ENCODE measurements at regions not wholly inside any gene's neighbourhood (a gene's known extent, or its start where the extent isn't known, plus 50 kb on each side); places are given as distances from the start of the nearest gene placed in this dataset.
"Not testable (repeated sequence)": the region's sequence is repeated elsewhere in the genome, so short reads cannot be mapped to it uniquely, and the experiment has no call there.

- H3K4me1 Mint-ChIP-seq: no peaks in the 10 kb centered on the region
- H3K9me3 Mint-ChIP-seq: peaks cover 0 to 11% of the 10 kb centered on the region in 2 donors
- no peaks in the 10 kb centered on the region for H3K27me3 Mint-ChIP-seq
- H3K4me3 Mint-ChIP-seq: no peak overlapping the region
- DNase-seq: no peak
- no peak overlapping the region for H3K27ac Mint-ChIP-seq
- H3K36me3 Mint-ChIP-seq: peaks cover 20 to 36% of the 10 kb centered on the region in 2 donors
- ATAC-seq (replicated peaks): no peak
These were observed 80.8 kb upstream of the METRNL start for GRCh38 chr17:82998637-82999036.

DNA sequence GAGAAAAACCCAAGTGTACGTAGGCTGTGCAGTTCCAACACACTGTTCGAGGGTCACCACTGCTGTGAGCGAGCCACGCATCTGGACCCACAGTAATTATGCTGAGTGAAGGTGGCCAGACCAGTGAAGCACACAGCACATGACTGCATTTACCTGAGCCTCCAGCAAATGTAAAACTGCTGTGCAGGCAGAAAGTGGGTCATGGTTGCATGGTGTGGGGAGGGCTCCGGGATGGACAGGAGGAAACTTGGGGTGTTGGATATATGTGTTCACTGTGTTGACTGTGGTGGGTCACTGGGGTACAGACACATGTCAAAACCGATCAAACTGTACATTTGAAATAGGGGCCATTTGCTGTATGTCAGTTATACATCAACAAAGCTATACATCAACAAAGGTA lies 78.7 kb upstream of the METRNL start:
- H3K4me1 Mint-ChIP-seq: no peaks in the 10 kb centered on the region
- no peak overlapping the region for H3K27ac Mint-ChIP-seq
- no peak for ATAC-seq (replicated peaks)
- peaks cover 9 to 30% of the 10 kb centered on the region in 2 donors for H3K36me3 Mint-ChIP-seq
- H3K9me3 Mint-ChIP-seq: peaks cover 0 to 3% of the 10 kb centered on the region in 2 donors
- no peaks in the 10 kb centered on the region for H3K27me3 Mint-ChIP-seq
- no peak overlapping the region for H3K4me3 Mint-ChIP-seq
- no peak for DNase-seq

- Mint-ChIP-seq H3K4me3 (no peak overlapping the region), H3K36me3 (peaks cover 15 to 38% of the 10 kb centered on the region in 2 donors), H3K27me3 (no peaks in the 10 kb centered on the region)
These were observed 77.1 kb upstream of the METRNL start for GRCh38 chr17:83002118-83002805.

DNA sequence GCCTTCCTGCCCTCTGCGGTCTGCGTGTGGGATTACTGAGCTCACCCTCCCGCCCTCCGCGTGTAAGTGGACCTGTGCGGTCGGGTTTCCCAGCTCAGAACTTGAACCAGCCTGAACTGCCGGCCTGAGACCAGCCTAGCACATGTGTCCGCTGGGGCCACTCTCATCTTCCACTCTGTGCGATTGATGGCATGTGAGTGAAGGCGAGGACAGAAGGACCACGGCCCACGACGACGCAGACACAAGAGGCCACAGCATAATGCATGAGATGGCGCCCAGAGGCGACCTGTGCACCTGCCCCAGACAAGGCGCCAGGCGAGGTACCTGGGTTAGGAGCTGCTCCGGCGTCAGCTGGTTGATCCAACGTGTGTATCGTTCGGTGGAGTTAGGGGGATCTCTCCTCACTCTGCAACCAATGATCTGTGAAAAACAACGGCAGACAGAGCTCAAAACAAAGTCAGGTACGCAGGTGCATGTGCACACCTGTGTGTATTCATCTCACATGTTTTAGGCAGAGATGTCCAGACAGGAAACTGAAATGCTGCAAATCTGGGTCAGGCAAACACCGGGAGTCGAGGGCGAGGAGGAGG lies 74.5 kb upstream of the METRNL start:
- Mint-ChIP-seq H3K27me3 (no peaks in the 10 kb centered on the region), H3K9me3 (no peaks in the 10 kb centered on the region), H3K4me3 (no peak overlapping the region), H3K36me3 (peaks cover 12 to 40% of the 10 kb centered on the region in 2 donors), H3K27ac (no peak overlapping the region), H3K4me1 (no peaks in the 10 kb centered on the region)
- ATAC-seq (replicated peaks): no peak
- no peak for DNase-seq

More at GRCh38 chr17:83002118-83002805, 77.1 kb upstream of the METRNL start:
- H3K27ac Mint-ChIP-seq: no peak overlapping the region
- H3K4me1 Mint-ChIP-seq: no peaks in the 10 kb centered on the region
- DNase-seq: no peak
- no peak for ATAC-seq (replicated peaks)
- H3K9me3 Mint-ChIP-seq: peaks cover 0 to 3% of the 10 kb centered on the region in 2 donors

- no peaks in the 10 kb centered on the region for H3K9me3 Mint-ChIP-seq
- no peak for ATAC-seq (replicated peaks)
These were observed 73.8 kb upstream of the METRNL start for GRCh38 chr17:83005639-83006038.

GRCh38 chr17:83006515-83007455 lies 72.6 kb upstream of the METRNL start:
- no peak overlapping the region for H3K4me3 Mint-ChIP-seq
- H3K27me3 Mint-ChIP-seq: no peaks in the 10 kb centered on the region
- H3K9me3 Mint-ChIP-seq: no peaks in the 10 kb centered on the region
- DNase-seq: no peak
- no peak for ATAC-seq (replicated peaks)
- no peak overlapping the region for H3K27ac Mint-ChIP-seq
- H3K4me1 Mint-ChIP-seq: no peaks in the 10 kb centered on the region
- peaks cover 10 to 30% of the 10 kb centered on the region in 2 donors for H3K36me3 Mint-ChIP-seq

More at GRCh38 chr17:83005639-83006038, 73.8 kb upstream of the METRNL start:
- no peak for DNase-seq
- Mint-ChIP-seq H3K4me3 (no peak overlapping the region), H3K4me1 (no peaks in the 10 kb centered on the region), H3K27me3 (no peaks in the 10 kb centered on the region), H3K27ac (no peak overlapping the region), H3K36me3 (peaks cover 10 to 35% of the 10 kb centered on the region in 2 donors)

DNA sequence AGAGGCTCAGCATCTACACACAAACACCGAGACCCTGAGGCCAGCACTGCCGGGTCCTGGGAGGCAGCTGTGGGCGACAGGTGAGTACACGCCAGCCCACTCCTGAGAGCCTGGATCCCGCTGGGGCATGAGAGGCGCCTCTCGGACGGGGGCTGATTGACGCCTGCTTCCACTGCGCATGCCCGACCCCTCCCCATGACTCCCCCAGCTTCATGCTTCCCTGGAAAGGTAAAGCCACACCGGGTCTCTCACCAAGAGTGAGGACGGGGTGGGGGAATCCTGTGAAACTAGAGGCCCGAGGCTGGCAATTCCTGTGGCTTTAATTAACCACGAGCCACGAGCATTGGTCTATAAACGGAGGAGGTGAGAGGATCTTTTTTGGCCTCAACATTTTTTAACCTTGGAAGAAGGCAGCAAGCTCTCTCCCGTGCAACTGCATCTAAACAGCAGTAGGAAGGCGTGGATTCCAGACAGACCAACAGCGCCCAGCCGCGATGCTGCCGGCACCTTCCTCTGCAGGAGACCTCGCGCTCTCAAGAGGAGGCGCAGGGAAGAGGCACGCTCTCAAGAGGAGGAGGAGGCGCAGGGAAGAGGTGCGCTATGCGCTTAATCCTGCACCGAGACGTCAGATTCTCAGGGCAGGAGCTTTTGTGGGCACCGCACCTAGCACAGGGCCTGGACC lies 71.8 kb upstream of the METRNL start:
- DNase-seq (no peak), ATAC-seq (replicated peaks) (no peak)
- H3K27ac Mint-ChIP-seq: no peak overlapping the region
- no peaks in the 10 kb centered on the region for H3K4me1 Mint-ChIP-seq
- no peaks in the 10 kb centered on the region for H3K9me3 Mint-ChIP-seq
- peaks cover 13 to 36% of the 10 kb centered on the region in 2 donors for H3K36me3 Mint-ChIP-seq
- no peak overlapping the region for H3K4me3 Mint-ChIP-seq
- H3K27me3 Mint-ChIP-seq: no peaks in the 10 kb centered on the region

GRCh38 chr17:83008186-83008510 lies 71.3 kb upstream of the METRNL start:
- H3K4me1 Mint-ChIP-seq: no peaks in the 10 kb centered on the region
- H3K36me3 Mint-ChIP-seq: peaks cover 13 to 38% of the 10 kb centered on the region in 2 donors
- H3K4me3 Mint-ChIP-seq: no peak overlapping the region
- ATAC-seq (replicated peaks) (no peak), DNase-seq (no peak)
- H3K27ac Mint-ChIP-seq: no peak overlapping the region
- H3K9me3 Mint-ChIP-seq: no peaks in the 10 kb centered on the region
- no peaks in the 10 kb centered on the region for H3K27me3 Mint-ChIP-seq

- no peak for DNase-seq
- no peak overlapping the region for H3K4me3 Mint-ChIP-seq
- ATAC-seq (replicated peaks): no peak
- H3K27me3 Mint-ChIP-seq: no peaks in the 10 kb centered on the region
- H3K36me3 Mint-ChIP-seq: peaks cover 13 to 38% of the 10 kb centered on the region in 2 donors
- no peak overlapping the region for H3K27ac Mint-ChIP-seq
- no peaks in the 10 kb centered on the region for H3K4me1 Mint-ChIP-seq
- no peaks in the 10 kb centered on the region for H3K9me3 Mint-ChIP-seq
These were observed 70.9 kb upstream of the METRNL start for GRCh38 chr17:83008526-83008925.

DNA sequence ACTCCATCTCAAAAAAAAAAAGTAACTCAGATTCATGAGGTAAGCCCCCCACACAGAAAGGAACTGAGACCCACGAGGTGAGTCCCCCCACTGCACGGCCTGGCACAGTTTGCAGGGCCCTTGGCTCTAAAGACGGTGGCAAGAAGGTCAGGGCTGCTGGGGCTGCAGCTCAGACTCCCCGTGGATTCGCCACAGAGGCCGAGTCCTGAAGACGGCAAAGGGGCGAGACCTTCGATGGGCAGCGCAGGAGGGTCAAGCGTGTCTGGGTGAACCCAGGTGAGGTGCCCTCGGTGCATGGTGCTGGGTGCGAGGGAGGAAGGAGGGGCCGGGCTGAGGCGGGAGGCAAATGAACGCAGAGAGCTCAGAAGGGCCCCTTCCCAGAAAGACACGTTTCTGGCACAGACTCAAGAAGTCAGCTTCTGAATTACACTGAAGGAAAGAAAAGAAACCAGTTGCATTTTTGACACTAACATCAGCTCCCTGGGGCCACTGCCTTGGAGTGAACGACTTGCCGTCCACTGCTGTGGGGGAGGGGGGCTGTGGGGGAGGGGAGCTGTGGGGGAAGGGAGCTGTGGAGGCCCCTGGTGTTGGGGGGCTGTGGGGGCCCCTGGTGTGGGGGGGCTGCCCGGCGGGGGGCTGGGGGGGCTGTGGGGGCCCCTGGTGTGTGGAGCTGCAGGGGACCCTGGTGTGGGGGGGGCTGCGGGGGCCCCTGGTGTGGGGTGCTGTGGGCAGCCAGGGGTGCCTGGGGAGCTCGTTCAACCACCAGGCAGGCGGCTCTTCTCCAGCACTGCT lies 69.8 kb upstream of the METRNL start:
- no peak for ATAC-seq (replicated peaks)
- Mint-ChIP-seq H3K4me1 (no peaks in the 10 kb centered on the region), H3K36me3 (peaks cover 15 to 43% of the 10 kb centered on the region in 2 donors), H3K27ac (no peak overlapping the region), H3K4me3 (no peak overlapping the region), H3K9me3 (no peaks in the 10 kb centered on the region), H3K27me3 (no peaks in the 10 kb centered on the region)
- DNase-seq: no peak

- Mint-ChIP-seq H3K27me3 (no peaks in the 10 kb centered on the region), H3K4me3 (no peak overlapping the region), H3K36me3 (peaks cover 16 to 34% of the 10 kb centered on the region in 2 donors), H3K9me3 (no peaks in the 10 kb centered on the region), H3K4me1 (no peaks in the 10 kb centered on the region), H3K27ac (no peak overlapping the region)
- DNase-seq (no peak), ATAC-seq (replicated peaks) (no peak)
These were observed 68.9 kb upstream of the METRNL start for GRCh38 chr17:83010206-83011200.

GRCh38 chr17:83011676-83012075 lies 67.7 kb upstream of the METRNL start:
- not testable (repeated sequence) for ATAC-seq (replicated peaks); H3K27ac Mint-ChIP-seq; DNase-seq; H3K4me1 Mint-ChIP-seq; H3K9me3 Mint-ChIP-seq; H3K4me3 Mint-ChIP-seq; H3K27me3 Mint-ChIP-seq
- peaks cover 11 to 25% of the 10 kb centered on the region in 2 donors for H3K36me3 Mint-ChIP-seq

All from stimulated activated naive B cell treated with anti-CD40 and anti-IgM and Interleukin-4, amounts not matched to agents 10 μg/mL and 1 μg/mL and 100 μg/mL, for 72 hours (primary cell).